Choroid plexus epithelial cell (primary cell): ENCODE measurements at regions not wholly inside any gene's neighbourhood (a gene's known extent, or its start where the extent isn't known, plus 50 kb on each side); places are given as distances from the start of the nearest gene placed in this dataset.

Experiments
- DNase-seq: peaks from one replicate; pipeline ENCODE4 v3.0.0-alpha.2; 2010; ENCODE audit warnings: low read depth
- H3K4me3 ChIP-seq: 2 replicates; pipeline ENCODE4 v1.5.1; 2011; ENCODE audit warnings: low read depth, mild to moderate bottlenecking, control low read depth, low read length, moderate library complexity
- CTCF ChIP-seq: conservative IDR thresholded peaks from 2 replicates; pipeline ENCODE4 v1.5.1; 2011; ENCODE audit warnings: low read depth, mild to moderate bottlenecking, control low read depth, inconsistent platforms, low read length, moderate library complexity

GRCh38 chr6:164130585-164130984 lies 716.1 kb downstream of the QKI start:
- TF ChIP-seq CTCF, result no peak
- DNase-seq, result no peak
- H3K4me3 ChIP-seq, result no peak overlapping the region

GRCh38 chr6:164130151-164130550 lies 715.6 kb downstream of the QKI start:
- TF ChIP-seq CTCF, result no peak
- DNase-seq, result no peak
- no peak overlapping the region for H3K4me3 ChIP-seq

- no peak for TF ChIP-seq CTCF
- H3K4me3 ChIP-seq, result no peak overlapping the region
- no peak for DNase-seq
These were observed 714.7 kb downstream of the QKI start for GRCh38 chr6:164129218-164129617.

- TF ChIP-seq CTCF, result no peak
These were observed 713.6 kb downstream of the QKI start for GRCh38 chr6:164128101-164128500.

GRCh38 chr6:164124986-164125385 lies 710.5 kb downstream of the QKI start:
- H3K4me3 ChIP-seq, result no peak overlapping the region
- TF ChIP-seq CTCF, result no peak
- DNase-seq, result no peak

More at GRCh38 chr6:164128101-164128500, 713.6 kb downstream of the QKI start:
- no peak for DNase-seq
- H3K4me3 ChIP-seq, result no peak overlapping the region

- TF ChIP-seq CTCF, result no peak
- no peak for DNase-seq
- H3K4me3 ChIP-seq, result no peak overlapping the region
These were observed 710.0 kb downstream of the QKI start for GRCh38 chr6:164124473-164124872.

GRCh38 chr6:164122109-164122508 lies 707.6 kb downstream of the QKI start:
- no peak for DNase-seq
- TF ChIP-seq CTCF, result no peak

More at GRCh38 chr6:164122109-164122508, 707.6 kb downstream of the QKI start:
- no peak overlapping the region for H3K4me3 ChIP-seq
